Kidney tubule cell (primary cell): ENCODE measurements at regions not wholly inside any gene's neighbourhood (a gene's known extent, or its start where the extent isn't known, plus 50 kb on each side); places are given as distances from the start of the nearest gene placed in this dataset.
A peak's percentile ranks its signal among the peaks of the same experiment; 100 is the strongest.
"Not testable (repeated sequence)": the region's sequence is repeated elsewhere in the genome, so short reads cannot be mapped to it uniquely, and the experiment has no call there.

ENCODE experiments used
- DNase-seq: peaks from one replicate; pipeline ENCODE4 v3.0.0-alpha.2; 2018; ENCODE audit warnings: low spot score

DNA sequence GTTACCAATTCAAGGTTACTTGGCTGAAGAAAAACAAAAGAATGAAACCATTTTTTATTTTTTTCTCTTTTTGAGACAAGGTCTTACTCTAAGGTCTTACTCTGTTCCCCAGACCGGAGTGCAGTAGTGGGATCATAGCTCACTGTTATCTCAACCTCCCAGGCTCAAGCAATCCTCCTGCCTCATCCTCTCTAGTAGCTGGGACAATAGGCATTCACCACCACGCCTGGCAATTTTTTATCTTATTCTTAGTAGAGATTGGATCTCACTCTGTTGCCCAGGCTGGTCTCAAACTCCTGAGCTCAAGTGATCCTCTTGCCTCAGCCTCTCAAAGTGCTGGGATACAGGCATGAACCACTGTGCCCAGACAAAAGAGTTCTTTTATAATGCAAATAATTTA is 3732.0 kb upstream of the OR11H1 start:
- not testable (repeated sequence) for DNase-seq

DNA sequence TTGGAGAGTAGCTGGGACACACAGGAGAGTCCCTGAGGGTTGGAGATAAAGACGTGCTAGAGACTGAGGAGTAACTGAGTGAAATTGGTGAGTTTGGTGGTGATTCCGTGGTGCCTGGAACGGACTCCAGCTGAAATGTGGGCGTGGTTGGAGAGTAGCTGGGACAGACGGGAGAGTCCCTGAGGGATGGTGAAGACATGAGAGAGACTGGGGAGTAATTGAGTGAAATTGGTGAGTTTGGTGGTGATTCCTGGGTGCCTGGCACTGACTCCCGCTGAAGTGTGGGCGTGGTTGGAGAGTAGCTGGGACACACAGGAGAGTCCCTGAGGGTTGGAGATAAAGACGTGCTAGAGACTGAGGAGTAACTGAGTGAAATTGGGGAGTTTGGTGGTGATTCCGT is 3712.5 kb upstream of the OR11H1 start:
- DNase-seq = not testable (repeated sequence)

GRCh38 chr22:11818845-11819244 is 3709.1 kb upstream of the OR11H1 start:
- DNase-seq = not testable (repeated sequence)

GRCh38 chr22:11822326-11822725 is 3705.7 kb upstream of the OR11H1 start:
- not testable (repeated sequence) for DNase-seq

DNA sequence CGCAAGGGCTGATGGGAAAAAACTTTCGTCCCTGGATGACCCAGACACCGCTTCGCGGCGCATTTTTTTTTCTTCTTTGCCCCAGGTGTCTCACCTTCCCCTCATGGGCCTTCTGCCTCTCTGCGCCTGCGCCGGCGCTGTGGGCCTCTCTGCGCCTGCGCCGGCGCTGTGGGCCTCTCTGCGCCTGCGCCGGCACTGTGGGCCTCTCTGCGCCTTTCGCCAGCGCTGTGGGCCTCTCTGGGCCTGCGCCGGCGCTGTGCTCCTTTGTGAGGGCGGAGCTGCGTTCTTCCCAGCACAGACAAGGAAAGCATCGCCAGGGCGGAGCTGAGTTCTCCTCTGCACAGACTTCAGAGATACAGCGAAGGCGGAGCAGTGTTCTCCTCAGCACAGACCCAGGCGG is 3703.0 kb upstream of the OR11H1 start:
- not testable (repeated sequence) for DNase-seq

- not testable (repeated sequence) for DNase-seq
Observed at GRCh38 chr22:11826000-11826399, 3702.0 kb upstream of the OR11H1 start.

DNA sequence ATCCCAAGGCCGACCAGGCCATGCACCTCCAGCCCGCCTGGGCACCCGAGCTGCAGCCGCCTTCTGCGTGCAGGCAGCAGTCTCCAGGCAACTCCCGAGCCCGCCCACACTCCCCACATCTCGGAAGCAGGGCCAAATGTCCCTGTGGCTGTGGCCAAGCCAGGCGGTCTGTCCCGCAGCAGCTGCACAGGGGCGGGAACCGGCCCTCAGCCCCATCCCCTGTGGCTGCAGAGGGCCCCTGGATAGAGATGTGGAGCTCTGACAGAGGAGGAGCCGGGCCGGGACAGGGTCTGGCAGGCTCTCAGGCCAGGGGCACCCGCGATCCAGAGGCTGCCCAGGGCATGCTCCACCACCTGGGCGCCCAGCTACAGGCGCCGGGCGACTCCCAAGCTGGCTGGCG is 3698.6 kb upstream of the OR11H1 start:
- peak; percentile 0 for DNase-seq
